ENCODE measurements at regions not wholly inside any gene's neighbourhood (a gene's known extent, or its start where the extent isn't known, plus 50 kb on each side); places are given as distances from the start of the nearest gene placed in this dataset.
A peak's percentile ranks its signal among the peaks of the same experiment; 100 is the strongest.

GRCh38 chr4:58566260-58566659, 1456.1 kb upstream of the IGFBP7 start:
- H3F3A ChIP-seq (replicated peaks; ENCODE audit: low read depth) = no peaks in the 10 kb centered on the region
- H3K4me2 ChIP-seq = 0 out of 2 replicates have a peak overlapping the region, but pooled peaks have one; percentile 17
- H3K9me2 ChIP-seq (ENCODE audit: insufficient read depth) = no peaks in the 10 kb centered on the region
- H4K20me1 ChIP-seq (replicated peaks; ENCODE audit: insufficient read depth) = no peaks in the 10 kb centered on the region
- no peaks in the 10 kb centered on the region for H3K36me3 ChIP-seq (ENCODE audit: insufficient read depth)
- H3K36me3 Mint-ChIP-seq (ENCODE audit: low read depth) = peaks cover 10% of the 10 kb centered on the region
- TF ChIP-seq ZNF462 (CRISPR knock-in tag; IDR thresholded peaks at IDR 0.05) (0 out of 2 replicates have a peak, but pooled peaks have one; percentile 18), CREB1 (CRISPR knock-in tag; IDR thresholded peaks at IDR 0.05; ENCODE audit: low read depth) (no peak)
- H3K27me3 ChIP-seq (ENCODE audit: insufficient read depth) = no peaks in the 10 kb centered on the region
- H3K27me3 Mint-ChIP-seq (ENCODE audit: insufficient read depth, low read depth, poor library complexity) = no peaks in the 10 kb centered on the region
- no peak overlapping the region for H3K27ac ChIP-seq (ENCODE audit: low read depth)
- H2AFZ ChIP-seq = no peak overlapping the region
- H3K27ac Mint-ChIP-seq = peak overlapping the region; percentile 65; the same call in 1 of the 2 replicates
- 0 out of 2 replicates have a peak, but pooled peaks cover 6% of the 10 kb centered on the region for H3K4me1 ChIP-seq (ENCODE audit: insufficient read depth)
- no peak overlapping the region for H3K4me3 Mint-ChIP-seq
- ATAC-seq (peak; percentile 45), DNase-seq (ENCODE audit: low spot score) (peak; percentile 20)
- H3K4me3 ChIP-seq = no peak overlapping the region
- peaks cover 13% of the 10 kb centered on the region for H3K4me1 Mint-ChIP-seq
- H3K79me2 ChIP-seq (replicated peaks; ENCODE audit: insufficient read depth) = no peaks in the 10 kb centered on the region
- H3K9me3 Mint-ChIP-seq = peaks cover 12% of the 10 kb centered on the region; the same call in 2 of the 3 replicates

DNA sequence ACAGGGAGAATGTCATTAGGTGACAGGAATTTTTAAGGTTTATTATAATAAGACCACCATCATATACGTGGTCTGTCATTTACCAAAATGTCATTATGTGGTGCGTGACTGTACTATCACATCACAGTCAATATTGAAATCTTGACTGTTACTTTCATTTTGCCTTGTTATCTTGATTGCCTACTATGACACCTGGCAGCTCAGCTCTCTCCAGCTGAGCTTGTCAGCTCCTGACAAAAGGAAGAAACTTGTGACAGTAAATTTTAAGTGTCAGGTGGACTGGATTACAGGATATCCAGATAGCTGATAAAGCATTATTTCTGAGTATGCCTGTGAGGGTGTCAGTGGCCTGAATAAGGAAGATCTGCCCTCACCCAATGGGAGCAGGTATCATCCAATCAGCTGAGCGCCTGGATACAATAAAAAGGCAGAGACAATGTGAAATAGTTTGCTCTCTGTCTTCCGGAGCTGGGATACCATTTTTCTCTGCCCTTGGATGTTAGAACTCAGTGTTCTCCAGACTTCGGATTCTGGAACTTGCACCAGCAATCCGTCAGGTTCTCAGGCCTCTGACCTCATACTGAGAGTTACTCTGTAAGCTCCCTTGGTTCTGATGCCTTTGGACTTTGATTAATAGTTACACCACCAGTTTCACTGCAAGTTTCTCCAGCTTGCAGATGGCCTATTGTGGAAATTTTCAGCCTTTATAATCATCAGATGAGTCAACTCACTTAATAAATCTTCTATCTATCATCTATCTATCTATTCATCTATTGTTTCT, 1454.7 kb upstream of the IGFBP7 start:
- Histone ChIP-seq H4K20me1 (replicated peaks; ENCODE audit: insufficient read depth) (no peaks in the 10 kb centered on the region), H3K4me3 (no peak overlapping the region), H3K79me2 (replicated peaks; ENCODE audit: insufficient read depth) (no peaks in the 10 kb centered on the region), H3K27me3 (ENCODE audit: insufficient read depth) (no peaks in the 10 kb centered on the region), H3F3A (replicated peaks; ENCODE audit: low read depth) (no peaks in the 10 kb centered on the region), H3K27ac (ENCODE audit: low read depth) (no peak overlapping the region), H3K4me1 (ENCODE audit: insufficient read depth) (0 out of 2 replicates have a peak, but pooled peaks cover 6% of the 10 kb centered on the region), H3K9me2 (ENCODE audit: insufficient read depth) (no peaks in the 10 kb centered on the region), H3K4me2 (no peak overlapping the region), H3K36me3 (ENCODE audit: insufficient read depth) (no peaks in the 10 kb centered on the region), H2AFZ (no peak overlapping the region; the same call in 1 of the 2 replicates)
- no peak overlapping the region for H3K4me3 Mint-ChIP-seq
- ATAC-seq (no peak), DNase-seq (ENCODE audit: low spot score) (no peak)
- H3K27me3 Mint-ChIP-seq (ENCODE audit: insufficient read depth, low read depth, poor library complexity) = no peaks in the 10 kb centered on the region
- 0 out of 3 replicates have a peak, but pooled peaks cover 6% of the 10 kb centered on the region for H3K9me3 Mint-ChIP-seq
- H3K4me1 Mint-ChIP-seq = peaks cover 13% of the 10 kb centered on the region
- H3K27ac Mint-ChIP-seq = no peak overlapping the region
- H3K36me3 Mint-ChIP-seq (ENCODE audit: low read depth) = peaks cover 6% of the 10 kb centered on the region; the same call in 1 of the 3 replicates
- TF ChIP-seq EZH2phosphoT487 (IDR thresholded peaks at IDR 0.05; ENCODE audit: unreplicated experiment) (no peak), ZNF462 (CRISPR knock-in tag; IDR thresholded peaks at IDR 0.05) (no peak), STAT1 (IDR thresholded peaks at IDR 0.05; ENCODE audit: unreplicated experiment) (no peak)

Data from GM23338 (cell line).